VCaP (cell line): ENCODE measurements at regions not wholly inside any gene's neighbourhood (a gene's known extent, or its start where the extent isn't known, plus 50 kb on each side); places are given as distances from the start of the nearest gene placed in this dataset.
"Not testable (repeated sequence)": the region's sequence is repeated elsewhere in the genome, so short reads cannot be mapped to it uniquely, and the experiment has no call there.

Experiments used
- H3K27ac ChIP-seq: fragments of 450-650 bp; 2 replicates; pipeline ENCODE4 v1.5.1; 2017
- TF ChIP-seq, protein P1 (sequence below): fragments of 450-650 bp; conservative IDR thresholded peaks from 2 replicates; pipeline ENCODE4 v1.5.1; 2017; ENCODE audit warnings: mild to moderate bottlenecking, moderate library complexity

DNA sequence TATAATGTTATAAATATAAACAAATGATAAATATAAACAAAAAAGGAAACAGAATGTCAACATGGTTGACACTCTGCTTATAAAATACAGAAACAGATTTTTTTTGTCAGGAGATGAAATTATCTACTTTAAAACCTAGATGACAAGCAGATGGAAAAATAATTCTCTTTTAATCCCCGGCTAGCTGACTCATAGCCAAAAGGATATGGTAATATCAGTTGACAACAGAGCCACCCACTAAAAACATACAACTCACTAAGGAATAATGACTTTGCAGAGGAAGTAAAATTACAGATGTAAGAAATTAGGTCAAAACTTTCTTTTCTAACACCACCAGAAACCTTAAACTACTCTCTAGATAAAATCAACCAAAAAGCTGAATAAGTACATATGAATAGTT is 131.1 kb upstream of the ABCB5 start:
- TF ChIP-seq, protein P1, sequence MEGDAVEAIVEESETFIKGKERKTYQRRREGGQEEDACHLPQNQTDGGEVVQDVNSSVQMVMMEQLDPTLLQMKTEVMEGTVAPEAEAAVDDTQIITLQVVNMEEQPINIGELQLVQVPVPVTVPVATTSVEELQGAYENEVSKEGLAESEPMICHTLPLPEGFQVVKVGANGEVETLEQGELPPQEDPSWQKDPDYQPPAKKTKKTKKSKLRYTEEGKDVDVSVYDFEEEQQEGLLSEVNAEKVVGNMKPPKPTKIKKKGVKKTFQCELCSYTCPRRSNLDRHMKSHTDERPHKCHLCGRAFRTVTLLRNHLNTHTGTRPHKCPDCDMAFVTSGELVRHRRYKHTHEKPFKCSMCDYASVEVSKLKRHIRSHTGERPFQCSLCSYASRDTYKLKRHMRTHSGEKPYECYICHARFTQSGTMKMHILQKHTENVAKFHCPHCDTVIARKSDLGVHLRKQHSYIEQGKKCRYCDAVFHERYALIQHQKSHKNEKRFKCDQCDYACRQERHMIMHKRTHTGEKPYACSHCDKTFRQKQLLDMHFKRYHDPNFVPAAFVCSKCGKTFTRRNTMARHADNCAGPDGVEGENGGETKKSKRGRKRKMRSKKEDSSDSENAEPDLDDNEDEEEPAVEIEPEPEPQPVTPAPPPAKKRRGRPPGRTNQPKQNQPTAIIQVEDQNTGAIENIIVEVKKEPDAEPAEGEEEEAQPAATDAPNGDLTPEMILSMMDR = no peak
- no peak overlapping the region for H3K27ac ChIP-seq

DNA sequence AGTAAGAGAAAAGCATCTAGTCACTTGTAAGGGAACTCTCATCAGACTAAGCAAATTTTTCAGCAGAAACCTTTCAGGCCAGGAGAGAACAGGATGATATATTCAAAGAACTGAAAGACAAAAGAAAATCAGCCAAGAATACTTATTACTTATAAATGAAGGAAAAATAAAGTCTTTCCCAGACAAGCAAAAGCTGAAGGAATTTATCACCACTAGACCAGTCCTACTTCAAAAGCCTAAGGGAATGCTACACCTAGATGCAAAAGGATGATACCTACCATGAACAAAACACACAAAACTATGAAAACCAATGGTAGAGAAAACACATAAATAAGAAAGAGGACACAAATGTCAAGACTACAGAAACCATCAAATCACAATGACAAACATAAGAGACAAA is 126.6 kb upstream of the ABCB5 start:
- TF ChIP-seq, protein P1 = no peak
- no peak overlapping the region for H3K27ac ChIP-seq

DNA sequence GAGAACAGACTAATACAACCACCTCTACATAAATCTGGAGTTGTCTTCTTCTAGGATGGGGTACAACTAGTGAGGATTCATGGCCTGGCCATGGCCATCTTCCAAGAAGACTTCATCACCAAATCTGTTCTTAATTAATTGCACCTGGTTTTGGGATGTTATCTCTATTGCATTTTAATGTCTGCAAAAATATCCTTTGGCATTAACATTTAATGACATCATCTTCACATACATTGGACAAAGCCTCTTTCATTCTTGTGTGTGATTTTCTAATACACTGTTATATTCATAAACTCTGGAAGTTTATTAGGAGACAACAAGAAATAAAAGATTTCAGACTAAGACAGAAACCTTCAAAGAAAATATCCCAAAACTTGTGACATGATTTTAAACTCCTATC is 124.2 kb upstream of the ABCB5 start:
- TF ChIP-seq, protein P1 = no peak
- no peak overlapping the region for H3K27ac ChIP-seq

DNA sequence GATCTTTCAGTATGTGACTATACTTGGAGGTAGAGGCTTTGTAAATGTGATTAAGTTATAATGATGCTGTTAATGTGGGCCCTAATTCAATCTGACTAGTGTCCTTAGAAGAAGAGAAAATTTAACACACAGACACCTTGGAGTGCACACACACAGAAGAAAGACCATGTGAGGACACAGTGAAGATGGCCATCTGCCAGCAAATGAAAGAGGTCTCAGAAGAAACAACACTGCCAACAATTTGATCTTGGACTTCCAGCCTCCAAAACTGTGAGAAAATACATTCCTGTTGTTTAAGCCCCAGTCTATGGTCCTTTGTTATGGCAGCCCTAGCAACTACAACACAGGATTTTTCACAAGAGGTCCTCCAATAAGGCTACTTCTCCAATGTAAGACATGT is 120.9 kb upstream of the ABCB5 start:
- TF ChIP-seq, protein P1 = no peak
- H3K27ac ChIP-seq = no peak overlapping the region

DNA sequence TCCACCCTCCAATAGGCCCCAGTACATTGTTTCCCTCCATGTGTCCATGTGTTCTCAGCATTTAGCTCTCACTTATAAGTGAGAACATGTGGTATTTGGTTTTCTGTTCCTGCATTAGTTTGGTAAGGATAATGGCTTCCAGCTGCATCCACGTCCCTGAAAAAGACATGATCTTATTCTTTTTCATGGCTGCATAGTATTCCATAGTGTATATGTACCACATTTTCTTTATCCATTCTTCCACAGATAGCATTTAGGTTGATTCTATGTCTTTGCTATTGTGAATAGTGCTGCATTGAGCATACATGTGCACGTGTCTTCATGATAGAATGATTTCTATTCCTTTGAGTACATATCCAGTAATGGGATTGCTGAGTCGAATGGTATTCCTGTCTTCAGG is 114.0 kb upstream of the ABCB5 start:
- H3K27ac ChIP-seq = not testable (repeated sequence)

DNA sequence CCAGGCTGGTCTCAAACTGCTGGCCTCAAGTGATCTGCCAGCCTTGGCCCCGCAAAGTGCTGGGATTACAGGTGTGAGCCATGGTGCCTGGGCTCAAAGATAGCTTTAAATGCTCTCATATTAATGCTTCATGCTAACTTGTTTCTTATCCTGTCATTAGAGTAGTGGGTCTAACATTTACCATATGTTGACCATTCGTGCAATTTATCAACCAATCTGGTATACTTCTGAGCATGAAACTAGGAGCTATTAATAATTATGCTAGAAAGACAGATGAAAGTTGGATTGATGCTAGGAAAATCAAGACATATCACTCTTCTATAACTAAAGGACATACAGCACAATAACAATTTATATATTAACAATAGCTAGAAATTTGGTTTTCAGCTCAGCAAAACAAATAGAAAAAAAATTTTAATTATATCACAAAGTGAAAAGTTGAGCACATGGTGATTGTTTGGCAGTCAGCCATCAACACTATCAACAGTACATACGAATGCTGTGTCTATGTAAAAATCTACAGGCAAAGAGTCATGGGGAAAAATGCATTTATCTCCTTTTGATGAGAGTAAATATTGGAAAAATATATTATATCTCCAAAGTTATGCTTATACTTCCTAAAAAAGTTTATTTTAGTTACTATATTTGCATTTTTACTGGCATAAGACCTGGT is 112.1 kb upstream of the ABCB5 start:
- H3K27ac ChIP-seq = no peak overlapping the region
- TF ChIP-seq, protein P1 = no peak

DNA sequence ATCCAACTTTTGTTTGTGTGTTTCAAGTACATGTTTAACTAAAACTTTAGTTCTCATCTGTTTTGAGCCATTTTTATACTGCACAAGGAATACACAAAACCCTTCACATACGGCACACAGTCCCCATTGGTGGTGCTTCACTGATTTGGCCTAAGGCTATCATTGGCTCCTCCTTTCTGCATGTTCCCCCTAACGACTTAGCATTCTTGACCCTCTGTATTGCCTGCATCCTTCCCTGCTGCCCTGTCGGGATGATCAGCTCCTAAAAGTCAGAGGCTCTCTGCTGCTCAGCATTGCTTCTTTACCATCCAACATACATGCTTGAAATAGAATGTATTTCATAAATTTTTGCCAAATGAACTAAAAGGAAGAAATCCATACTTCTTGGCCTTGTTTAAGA is 111.4 kb upstream of the ABCB5 start:
- TF ChIP-seq, protein P1 = no peak
- no peak overlapping the region for H3K27ac ChIP-seq

DNA sequence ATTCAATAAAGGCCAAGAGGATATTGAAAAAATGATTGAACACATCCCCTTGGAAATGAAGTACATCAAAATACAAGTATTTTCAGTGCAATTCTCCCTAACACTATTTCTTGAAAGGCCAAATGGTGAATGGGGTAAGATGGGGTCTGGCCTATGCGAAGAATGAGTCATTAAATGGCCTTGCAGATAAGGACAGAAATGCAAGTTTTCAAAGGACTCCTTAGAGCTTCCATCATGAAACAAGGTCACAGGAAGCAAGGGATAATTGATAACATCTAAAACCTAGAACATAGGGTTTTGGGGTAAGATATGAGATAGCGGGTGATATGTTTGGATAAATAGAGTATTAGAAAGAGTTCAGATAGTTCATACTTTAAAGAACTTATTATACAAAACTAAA is 109.3 kb upstream of the ABCB5 start:
- H3K27ac ChIP-seq = no peak overlapping the region
- TF ChIP-seq, protein P1 = no peak
